Small intestine (tissue), 7 donors: ENCODE measurements at regions not wholly inside any gene's neighbourhood (a gene's known extent, or its start where the extent isn't known, plus 50 kb on each side); places are given as distances from the start of the nearest gene placed in this dataset.
A peak's percentile ranks its signal among the peaks of the same experiment; 100 is the strongest.
"Not testable (repeated sequence)": the region's sequence is repeated elsewhere in the genome, so short reads cannot be mapped to it uniquely, and the experiment has no call there.

Source experiments
- DNase-seq, 2 donors: peaks; one replicate each; pipeline versions ENCODE4 v3.0.0 to v3.0.0-alpha.2; 2013
- FAIRE-seq: peaks from 2 replicates; lab custom pipeline; 2012; peaks lifted over from hg19 to GRCh38; lab: Jason Lieb, UNC
- H3K27ac ChIP-seq, 3 donors: one replicate each; pipeline ENCODE4 v1.5.1; 2013; ENCODE audit warnings: low read length in 2 of 3, mild to moderate bottlenecking in 2 of 3, control low read depth in 1 of 3, inconsistent platforms in 1 of 3, low read depth in 1 of 3, moderate library complexity in 1 of 3
- H3K27me3 ChIP-seq, 3 donors: one replicate each; pipeline ENCODE4 v1.6.1; 2013; ENCODE audit warnings: low read length in 3 of 3, inconsistent platforms in 1 of 3; ENCODE audit not compliant: control insufficient read depth in 3 of 3, insufficient read depth in 3 of 3
- H3K36me3 ChIP-seq, 3 donors: one replicate each; pipeline ENCODE4 v1.6.1; 2013; ENCODE audit warnings: low read length in 3 of 3, inconsistent platforms in 1 of 3, low read depth in 1 of 3, mild to moderate bottlenecking in 1 of 3, moderate library complexity in 1 of 3; ENCODE audit not compliant: control insufficient read depth in 3 of 3, insufficient read depth in 2 of 3
- H3K4me1 ChIP-seq, 3 donors: one replicate each; pipeline ENCODE4 v1.6.1; 2013; ENCODE audit warnings: low read length in 2 of 3, inconsistent platforms in 1 of 3, low read depth in 1 of 3, mild to moderate bottlenecking in 1 of 3, moderate library complexity in 1 of 3; ENCODE audit not compliant: control insufficient read depth in 3 of 3, insufficient read depth in 2 of 3
- H3K4me3 ChIP-seq, 3 donors: one replicate each; pipeline ENCODE4 v1.5.1; 2013; ENCODE audit warnings: low read length in 3 of 3, control low read depth in 1 of 3, inconsistent platforms in 1 of 3, low read depth in 1 of 3, mild to moderate bottlenecking in 1 of 3, moderate library complexity in 1 of 3
- H3K9me3 ChIP-seq, 2 donors: one replicate each; pipeline ENCODE4 v1.6.1; 2013; ENCODE audit warnings: low read depth in 1 of 2, low read length in 1 of 2; ENCODE audit not compliant: control insufficient read depth in 2 of 2, insufficient read depth in 1 of 2
- WGBS, 3 donors: extraction: QIAGEN DNeasy Blood & Tissue Kit; methylation state at CpG; one replicate each; pipeline ENCODE4 v1.1.7; 2013; 5-methylcytosine and 5-hydroxymethylcytosine counted together
- donor health status: healthy with polysubstance abuse.
- donor health status: control.
- donor health status: control.
- donor health status: Bipolar disorder and iron deficiency.
- donor health status: healthy.

DNA sequence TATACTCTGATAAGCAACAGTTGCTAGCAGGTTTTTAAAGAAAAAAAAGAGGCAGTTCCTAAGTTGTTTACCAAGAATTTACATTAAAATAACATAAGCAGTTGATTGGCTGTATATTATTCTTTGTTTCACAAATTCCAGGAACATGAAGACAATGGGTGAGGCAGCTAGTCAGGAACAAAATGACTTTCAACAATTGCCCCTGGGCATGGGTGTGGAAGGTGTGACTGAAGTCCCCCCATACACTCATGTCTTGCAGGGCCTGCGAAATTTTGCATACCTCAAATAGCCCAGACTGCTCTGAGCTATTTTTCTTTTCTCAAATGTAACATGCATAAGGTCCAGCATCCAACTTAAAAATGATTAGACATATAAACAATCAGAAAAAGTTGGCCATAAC lies 267.2 kb upstream of the DIO3 start:
- Histone ChIP-seq H3K27ac (no peak overlapping the region), H3K27me3 (peaks cover 0 to 4% (median 0%) of the 10 kb centered on the region in 3 donors), H3K4me1 (peaks cover 0 to 4% (median 0%) of the 10 kb centered on the region in 3 donors), H3K9me3 (peaks cover 0 to 23% of the 10 kb centered on the region in 2 donors), H3K4me3 (no peak overlapping the region), H3K36me3 (no peaks in the 10 kb centered on the region)
- DNase-seq = no peak
- WGBS, 3 donors = 63 to 81% (median 76%) methylated on average over 1 of the region's 1 CpG
- no peak for FAIRE-seq

DNA sequence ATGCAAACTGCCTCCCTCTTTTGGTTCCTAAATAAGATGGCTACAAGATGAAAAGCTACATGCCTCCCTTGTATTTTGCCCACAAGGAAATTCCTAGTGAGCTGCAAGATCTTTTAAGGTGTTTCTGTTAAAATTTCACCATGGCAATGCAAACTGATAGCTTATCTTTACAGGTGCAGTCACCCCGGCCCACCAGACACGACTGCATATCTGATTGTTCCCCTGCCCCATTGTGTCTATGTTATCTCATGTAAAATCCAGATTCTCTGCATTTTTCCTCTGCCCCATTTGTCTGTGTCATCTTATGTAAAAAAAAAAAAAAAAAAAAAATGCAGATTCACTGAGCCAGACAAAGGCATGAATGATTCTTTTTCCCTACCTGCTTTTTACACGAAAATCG lies 261.5 kb upstream of the DIO3 start:
- DNase-seq = peak in 1 of 2 donors; percentile 28
- 23 to 53% (median 34%) methylated on average over 4 of the region's 4 CpGs for WGBS, 3 donors
- H3K27me3 ChIP-seq, H3K27ac ChIP-seq, FAIRE-seq, H3K4me3 ChIP-seq, H3K36me3 ChIP-seq, H3K4me1 ChIP-seq: not testable (repeated sequence)
- H3K9me3 ChIP-seq = peaks cover 0 to 21% of the 10 kb centered on the region in 2 donors

DNA sequence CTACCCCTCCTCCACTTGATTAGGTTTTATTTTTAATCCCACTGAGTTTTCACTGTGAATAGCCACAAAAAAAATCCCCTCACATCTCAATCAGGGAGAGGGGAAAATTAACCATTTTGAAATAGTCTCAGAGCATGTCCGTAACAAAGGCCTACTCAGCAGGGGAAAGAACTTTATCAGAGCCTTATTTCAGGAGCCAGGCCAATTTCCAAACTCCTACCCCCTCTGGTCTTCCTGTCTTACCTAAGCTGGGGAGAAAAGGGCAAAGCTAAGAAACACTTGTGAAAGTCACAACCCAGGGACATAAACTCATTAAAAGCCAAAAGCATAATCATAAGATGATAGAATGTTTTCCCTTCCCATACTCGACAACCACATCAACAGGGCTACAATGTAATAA lies 260.3 kb upstream of the DIO3 start:
- FAIRE-seq = no peak
- 63 to 73% (median 65%) methylated on average over 2 of the region's 2 CpGs for WGBS, 3 donors
- H3K36me3 ChIP-seq = no peaks in the 10 kb centered on the region

GRCh38 chr14:101307162-101307561 lies 254.1 kb upstream of the DIO3 start:
- H3K27ac ChIP-seq, H3K9me3 ChIP-seq, H3K36me3 ChIP-seq, H3K27me3 ChIP-seq, H3K4me3 ChIP-seq, H3K4me1 ChIP-seq, FAIRE-seq, DNase-seq: not testable (repeated sequence)
- WGBS, 3 donors = 86 to 96% (median 91%) methylated on average over 2 of the region's 2 CpGs

More for the DNA sequence above, 260.3 kb upstream of the DIO3 start:
- peaks cover 0 to 12% of the 10 kb centered on the region in 2 donors for H3K9me3 ChIP-seq
- DNase-seq = no peak
- no peak overlapping the region for H3K27ac ChIP-seq
- no peak overlapping the region for H3K4me3 ChIP-seq
- peaks cover 0 to 4% (median 3%) of the 10 kb centered on the region in 3 donors for H3K27me3 ChIP-seq
- H3K4me1 ChIP-seq = no peaks in the 10 kb centered on the region

DNA sequence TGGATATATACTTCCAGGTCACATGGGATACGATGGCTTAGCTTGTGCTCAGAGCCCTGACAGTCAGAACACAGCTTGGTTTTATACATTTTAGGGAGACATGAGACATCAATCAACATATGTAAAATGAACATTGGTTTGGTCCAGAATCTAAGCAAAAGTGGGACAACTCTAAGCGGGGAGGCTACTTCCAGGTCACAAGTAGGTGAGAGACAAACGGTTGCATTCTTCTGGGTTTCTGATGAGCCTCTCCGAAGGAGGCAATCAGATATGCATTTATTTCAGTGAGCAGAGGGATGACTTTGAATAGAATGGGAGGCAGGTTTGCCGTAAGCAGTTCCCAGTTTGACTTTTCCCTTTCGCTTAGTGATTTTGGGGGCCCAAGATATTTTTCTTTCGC lies 250.1 kb upstream of the DIO3 start:
- not testable (repeated sequence) for H3K27me3 ChIP-seq, H3K27ac ChIP-seq, DNase-seq, H3K36me3 ChIP-seq, FAIRE-seq, H3K4me1 ChIP-seq, H3K4me3 ChIP-seq
- 77 to 85% (median 83%) methylated on average over 7 of the region's 7 CpGs for WGBS, 3 donors
- H3K9me3 ChIP-seq = peaks cover 0 to 17% of the 10 kb centered on the region in 2 donors

DNA sequence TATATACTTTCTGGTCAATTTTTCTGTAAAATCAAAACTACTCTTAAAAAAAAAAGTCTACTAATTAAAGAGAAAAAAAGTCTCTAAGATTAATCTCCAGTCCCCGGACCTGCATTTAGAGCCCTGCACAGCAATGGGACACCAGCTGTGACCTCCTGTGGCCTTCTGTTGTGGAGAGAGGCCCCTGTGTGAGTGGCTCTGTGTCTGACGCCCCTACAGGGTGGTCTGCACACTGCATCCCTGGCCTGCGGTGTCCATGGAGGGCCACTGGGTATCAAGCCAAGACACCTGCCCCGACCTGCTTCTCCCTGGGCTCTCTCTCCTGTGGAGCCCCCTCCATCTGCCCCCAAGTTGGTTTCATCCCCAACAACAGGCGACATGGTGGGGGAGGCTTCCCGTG lies 248.0 kb upstream of the DIO3 start:
- Histone ChIP-seq H3K36me3 (no peaks in the 10 kb centered on the region), H3K27ac (no peak overlapping the region), H3K9me3 (peaks cover 0 to 22% of the 10 kb centered on the region in 2 donors), H3K27me3 (no peaks in the 10 kb centered on the region), H3K4me3 (no peak overlapping the region), H3K4me1 (no peaks in the 10 kb centered on the region)
- FAIRE-seq (no peak), DNase-seq (no peak)
- WGBS, 3 donors = 66 to 71% (median 66%) methylated on average over 6 of the region's 6 CpGs

- H3K4me1 ChIP-seq = peaks cover 0 to 4% (median 0%) of the 10 kb centered on the region in 3 donors
- no peaks in the 10 kb centered on the region for H3K27me3 ChIP-seq
- H3K36me3 ChIP-seq = no peaks in the 10 kb centered on the region
- H3K27ac ChIP-seq = no peak overlapping the region
- no peak overlapping the region for H3K4me3 ChIP-seq
- WGBS, 3 donors = 71 to 80% (median 73%) methylated on average over 3 of the region's 3 CpGs
- H3K9me3 ChIP-seq = peaks cover 0 to 22% of the 10 kb centered on the region in 2 donors
- FAIRE-seq = no peak
- DNase-seq = no peak
These were observed 245.4 kb upstream of the DIO3 start for GRCh38 chr14:101315802-101316296.

DNA sequence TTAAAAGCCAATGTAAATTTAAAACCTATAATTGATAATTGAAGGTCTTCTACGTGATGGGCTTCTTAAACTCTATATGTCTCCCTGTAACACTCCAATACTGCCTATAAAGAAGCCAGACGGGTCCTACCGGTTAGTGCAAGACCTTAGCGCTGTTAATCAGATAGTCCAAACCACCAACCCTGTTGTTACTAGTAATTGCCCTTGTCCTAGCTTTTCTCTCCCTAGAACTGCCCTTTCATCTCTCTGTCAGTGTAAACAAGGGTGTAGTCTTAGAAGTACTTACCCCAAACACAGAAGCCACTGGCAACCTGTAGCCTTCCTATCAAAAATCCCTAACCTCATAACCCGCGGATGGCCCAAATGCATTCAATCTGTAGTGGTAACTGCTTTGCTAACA lies 243.0 kb upstream of the DIO3 start:
- FAIRE-seq (no peak), DNase-seq (peak in 1 of 2 donors; percentile 62)
- Histone ChIP-seq H3K9me3 (peaks cover 0 to 24% of the 10 kb centered on the region in 2 donors), H3K27me3 (peaks cover 0 to 2% (median 0%) of the 10 kb centered on the region in 3 donors), H3K4me1 (peaks cover 0 to 4% (median 0%) of the 10 kb centered on the region in 3 donors), H3K4me3 (no peak overlapping the region), H3K36me3 (no peaks in the 10 kb centered on the region), H3K27ac (no peak overlapping the region)
- 32 to 68% (median 54%) methylated on average over 6 of the region's 6 CpGs for WGBS, 3 donors

GRCh38 chr14:101320396-101320795 lies 240.9 kb upstream of the DIO3 start:
- Histone ChIP-seq H3K9me3 (peaks cover 2 to 30% of the 10 kb centered on the region in 2 donors), H3K4me3 (no peak overlapping the region), H3K36me3 (no peaks in the 10 kb centered on the region), H3K4me1 (peaks cover 0 to 4% (median 0%) of the 10 kb centered on the region in 3 donors), H3K27me3 (peaks cover 0 to 2% (median 0%) of the 10 kb centered on the region in 3 donors), H3K27ac (no peak overlapping the region)
- FAIRE-seq (no peak), DNase-seq (peak in 1 of 2 donors; percentile 88)
- 19 to 60% (median 45%) methylated on average over 1 of the region's 1 CpG for WGBS, 3 donors
